ENCODE measurements at regions not wholly inside any gene's neighbourhood (a gene's known extent, or its start where the extent isn't known, plus 50 kb on each side); places are given as distances from the start of the nearest gene placed in this dataset.

DNA sequence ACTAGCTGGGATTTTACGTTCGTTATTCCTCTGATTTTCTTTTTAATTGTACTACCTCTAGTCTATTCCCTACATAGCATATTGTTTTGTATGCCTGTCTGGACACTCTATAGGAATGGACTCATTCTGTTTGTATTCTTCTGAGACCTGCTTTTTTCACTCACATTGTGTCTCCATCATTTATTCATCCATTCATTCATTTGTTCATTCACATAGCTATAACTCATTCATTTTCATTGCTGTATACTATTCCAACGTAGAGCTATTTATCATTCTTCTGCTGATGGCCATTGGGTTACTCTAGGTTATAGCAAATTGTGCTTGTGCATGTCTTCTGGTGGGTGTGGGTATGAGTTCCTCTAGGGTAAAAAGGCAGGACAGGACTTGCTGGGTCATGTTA, 74.0 kb upstream of the SLC6A6 start:
- no peak overlapping the region for H2BK15ac ChIP-seq (ENCODE audit: low read depth, low read length)
- H3K4me2 ChIP-seq (ENCODE audit: low read depth, low read length), result no peak overlapping the region
- no peaks in the 10 kb centered on the region for H3K9me3 ChIP-seq (ENCODE audit: control insufficient read depth, insufficient read depth, low read length)
- H2AK5ac ChIP-seq (ENCODE audit: low read depth, low read length), result no peak overlapping the region
- no peak overlapping the region for H2BK20ac ChIP-seq (ENCODE audit: low read depth, low read length)
- POLR2A ChIA-PET (ENCODE audit: unreplicated experiment), result no interaction called here
- no peak overlapping the region for H4K8ac ChIP-seq (ENCODE audit: low read depth in 2 of 2, low read length in 2 of 2)
- no peaks in the 10 kb centered on the region for H3K79me1 ChIP-seq (ENCODE audit: low read depth in 1 of 2, low read length in 2 of 2)
- ATAC-seq (ENCODE audit: low read depth) (no peak), DNase-seq (no peak)
- H3K9me1 ChIP-seq (ENCODE audit: insufficient read depth, low read length), result peaks cover 4% of the 10 kb centered on the region; the same call in 1 of the 2 replicates
- no peak overlapping the region for H3K14ac ChIP-seq (replicated peaks; ENCODE audit: low read depth, low read length)
- H4K5ac ChIP-seq (ENCODE audit: low read depth, low read length), result no peak overlapping the region
- in situ Hi-C loops (cut with MboI; ENCODE audit: low sequenced_read_pairs), result no loop called here
- H2AK9ac ChIP-seq (replicated peaks; ENCODE audit: low read depth, low read length, poor library complexity), result no peak overlapping the region
- H2AFZ ChIP-seq (replicated peaks; ENCODE audit: low read length, poor library complexity), result no peak overlapping the region
- H3K23ac ChIP-seq (ENCODE audit: low read depth, low read length), result no peak overlapping the region
- CTCF ChIA-PET, result no interaction called here
- H3K4me1 ChIP-seq (ENCODE audit: control insufficient read depth, insufficient read depth, low read length), result no peaks in the 10 kb centered on the region; the same call in 1 of the 2 replicates
- no peak overlapping the region for H2BK120ac ChIP-seq (ENCODE audit: low read depth, low read length)
- H3K27ac ChIP-seq (ENCODE audit: insufficient read depth, low read length), result no peak overlapping the region
- H2BK5ac ChIP-seq (ENCODE audit: low read depth, low read length, poor library complexity, severe bottlenecking), result no peak overlapping the region
- no peak overlapping the region for H3K56ac ChIP-seq (ENCODE audit: extremely low read depth, insufficient read depth, low read length)
- no peak overlapping the region for H3K4me3 ChIP-seq (ENCODE audit: insufficient read depth, low read depth, low read length)
- H3K9ac ChIP-seq (ENCODE audit: low read depth, low read length), result no peak overlapping the region
- no peak overlapping the region for H4K91ac ChIP-seq (ENCODE audit: insufficient read depth, low read depth, low read length)
- intact Hi-C loops (cut with micrococcal nuclease), result no loop called here
- no peaks in the 10 kb centered on the region for H3K36me3 ChIP-seq (ENCODE audit: control insufficient read depth, insufficient read depth, low read length)
- no peak overlapping the region for H3K18ac ChIP-seq (ENCODE audit: low read depth, low read length)
- no peaks in the 10 kb centered on the region for H4K20me1 ChIP-seq (ENCODE audit: insufficient read depth, low read length)
- no peaks in the 10 kb centered on the region for H3K27me3 ChIP-seq (ENCODE audit: control insufficient read depth, insufficient read depth, low read length)
- dilution Hi-C loops (cut with HindIII; ENCODE audit: low sequenced_read_pairs, unreplicated experiment), result no loop called here
- no peak overlapping the region for H3K4ac ChIP-seq (ENCODE audit: low read depth, low read length)
- no TSS peak for BruUV-seq (replicated peaks)
- WGBS, 2 experiments (ENCODE audit: extremely low coverage in 2 of 2, insufficient read length in 1 of 2), result no CpG with 5 or more reads among the region's 3 CpGs
- TF ChIP-seq, protein P1, sequence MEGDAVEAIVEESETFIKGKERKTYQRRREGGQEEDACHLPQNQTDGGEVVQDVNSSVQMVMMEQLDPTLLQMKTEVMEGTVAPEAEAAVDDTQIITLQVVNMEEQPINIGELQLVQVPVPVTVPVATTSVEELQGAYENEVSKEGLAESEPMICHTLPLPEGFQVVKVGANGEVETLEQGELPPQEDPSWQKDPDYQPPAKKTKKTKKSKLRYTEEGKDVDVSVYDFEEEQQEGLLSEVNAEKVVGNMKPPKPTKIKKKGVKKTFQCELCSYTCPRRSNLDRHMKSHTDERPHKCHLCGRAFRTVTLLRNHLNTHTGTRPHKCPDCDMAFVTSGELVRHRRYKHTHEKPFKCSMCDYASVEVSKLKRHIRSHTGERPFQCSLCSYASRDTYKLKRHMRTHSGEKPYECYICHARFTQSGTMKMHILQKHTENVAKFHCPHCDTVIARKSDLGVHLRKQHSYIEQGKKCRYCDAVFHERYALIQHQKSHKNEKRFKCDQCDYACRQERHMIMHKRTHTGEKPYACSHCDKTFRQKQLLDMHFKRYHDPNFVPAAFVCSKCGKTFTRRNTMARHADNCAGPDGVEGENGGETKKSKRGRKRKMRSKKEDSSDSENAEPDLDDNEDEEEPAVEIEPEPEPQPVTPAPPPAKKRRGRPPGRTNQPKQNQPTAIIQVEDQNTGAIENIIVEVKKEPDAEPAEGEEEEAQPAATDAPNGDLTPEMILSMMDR (conservative IDR thresholded peaks at IDR 0.05; ENCODE audit: low read depth, low read length), result no peak
- TF ChIP-seq BHLHE40 (IDR thresholded peaks at IDR 0.05; ENCODE audit: low read depth, low read length) (no peak), MAFK (IDR thresholded peaks at IDR 0.05; ENCODE audit: low read depth, low read length) (no peak), MXI1 (IDR thresholded peaks at IDR 0.05; ENCODE audit: borderline replicate concordance, low read depth, low read length) (no peak), CEBPB (IDR thresholded peaks at IDR 0.05; ENCODE audit: low read depth, low read length) (no peak), FOS (IDR thresholded peaks at IDR 0.05; ENCODE audit: low read depth, low read length) (no peak), MAZ (IDR thresholded peaks at IDR 0.05; ENCODE audit: borderline replicate concordance, low read depth, low read length) (no peak), RFX5 (IDR thresholded peaks at IDR 0.05; ENCODE audit: low read depth, low read length) (no peak), SMC3 (IDR thresholded peaks at IDR 0.05; ENCODE audit: low read depth, low read length) (no peak), CHD1 (IDR thresholded peaks at IDR 0.05; ENCODE audit: low read depth, low read length) (no peak), RAD21 (IDR thresholded peaks at IDR 0.05; ENCODE audit: low read length) (no peak), NFE2L2 (IDR thresholded peaks at IDR 0.05; ENCODE audit: low read depth, low read length) (no peak)
- TF ChIP-seq, protein P2, sequence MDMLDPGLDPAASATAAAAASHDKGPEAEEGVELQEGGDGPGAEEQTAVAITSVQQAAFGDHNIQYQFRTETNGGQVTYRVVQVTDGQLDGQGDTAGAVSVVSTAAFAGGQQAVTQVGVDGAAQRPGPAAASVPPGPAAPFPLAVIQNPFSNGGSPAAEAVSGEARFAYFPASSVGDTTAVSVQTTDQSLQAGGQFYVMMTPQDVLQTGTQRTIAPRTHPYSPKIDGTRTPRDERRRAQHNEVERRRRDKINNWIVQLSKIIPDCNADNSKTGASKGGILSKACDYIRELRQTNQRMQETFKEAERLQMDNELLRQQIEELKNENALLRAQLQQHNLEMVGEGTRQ (IDR thresholded peaks at IDR 0.05; ENCODE audit: low read depth, low read length), result no peak
- TF ChIP-seq, protein P3, sequence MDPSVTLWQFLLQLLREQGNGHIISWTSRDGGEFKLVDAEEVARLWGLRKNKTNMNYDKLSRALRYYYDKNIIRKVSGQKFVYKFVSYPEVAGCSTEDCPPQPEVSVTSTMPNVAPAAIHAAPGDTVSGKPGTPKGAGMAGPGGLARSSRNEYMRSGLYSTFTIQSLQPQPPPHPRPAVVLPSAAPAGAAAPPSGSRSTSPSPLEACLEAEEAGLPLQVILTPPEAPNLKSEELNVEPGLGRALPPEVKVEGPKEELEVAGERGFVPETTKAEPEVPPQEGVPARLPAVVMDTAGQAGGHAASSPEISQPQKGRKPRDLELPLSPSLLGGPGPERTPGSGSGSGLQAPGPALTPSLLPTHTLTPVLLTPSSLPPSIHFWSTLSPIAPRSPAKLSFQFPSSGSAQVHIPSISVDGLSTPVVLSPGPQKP (IDR thresholded peaks at IDR 0.05; ENCODE audit: borderline replicate concordance, low read depth, low read length), result no peak
